Mesendoderm (in vitro differentiated cells): ENCODE measurements at regions not wholly inside any gene's neighbourhood (a gene's known extent, or its start where the extent isn't known, plus 50 kb on each side); places are given as distances from the start of the nearest gene placed in this dataset.

ENCODE experiments used
- DNase-seq: peaks from one replicate; pipeline ENCODE4 v3.0.0; 2013
- H2AK5ac ChIP-seq: 2 replicates; pipeline ENCODE4 v1.6.1; 2013; ENCODE audit warnings: low read length, inconsistent platforms
- H2BK120ac ChIP-seq: 2 replicates; pipeline ENCODE4 v1.6.1; 2013; ENCODE audit warnings: low read depth, mild to moderate bottlenecking, low read length, moderate library complexity, mixed read lengths
- H2BK15ac ChIP-seq: replicated peaks from 2 replicates; pipeline ENCODE4 v1.6.1; 2013; ENCODE audit warnings: low read depth, mild to moderate bottlenecking, moderate library complexity
- H2BK5ac ChIP-seq: 2 replicates; pipeline ENCODE4 v1.6.1; 2013; ENCODE audit warnings: low read length, inconsistent platforms
- H3K18ac ChIP-seq: 2 replicates; pipeline ENCODE4 v1.6.1; 2013; ENCODE audit warnings: mild to moderate bottlenecking, low read length, mixed read lengths
- H3K23ac ChIP-seq: one replicate; pipeline ENCODE4 v1.6.1; 2013; ENCODE audit warnings: low read length
- H3K27ac ChIP-seq: 2 replicates; pipeline ENCODE4 v1.5.1; 2013; ENCODE audit warnings: low read depth, mild to moderate bottlenecking, inconsistent platforms, low read length, moderate library complexity
- H3K27me3 ChIP-seq: 2 replicates; pipeline ENCODE4 v1.6.1; 2013; ENCODE audit warnings: low read length, control low read depth, mild to moderate bottlenecking, inconsistent platforms; ENCODE audit not compliant: insufficient read depth, poor library complexity
- H3K36me3 ChIP-seq: 2 replicates; pipeline ENCODE4 v1.6.1; 2013; ENCODE audit warnings: low read length, inconsistent platforms; ENCODE audit not compliant: control insufficient read depth, insufficient read depth
- H3K4ac ChIP-seq: one replicate; pipeline ENCODE4 v1.6.1; 2013; ENCODE audit warnings: low read depth, mild to moderate bottlenecking, low read length, moderate library complexity
- H3K4me1 ChIP-seq: 2 replicates; pipeline ENCODE4 v1.6.1; 2013; ENCODE audit warnings: low read depth, low read length, inconsistent platforms; ENCODE audit not compliant: control insufficient read depth
- H3K4me2 ChIP-seq: 2 replicates; pipeline ENCODE4 v1.6.1; 2013; ENCODE audit warnings: low read length
- H3K4me3 ChIP-seq: 2 replicates; pipeline ENCODE4 v1.5.1; 2013; ENCODE audit warnings: mild to moderate bottlenecking, low read length
- H3K56ac ChIP-seq: one replicate; pipeline ENCODE4 v1.6.1; 2013; ENCODE audit warnings: low read length
- H3K79me1 ChIP-seq: 2 replicates; pipeline ENCODE4 v1.6.1; 2013; ENCODE audit warnings: low read length, inconsistent platforms
- H3K79me2 ChIP-seq: 2 replicates; pipeline ENCODE4 v1.6.1; 2013; ENCODE audit warnings: mild to moderate bottlenecking, low read length; ENCODE audit not compliant: control insufficient read depth, insufficient read depth
- H3K9ac ChIP-seq: 2 replicates; pipeline ENCODE4 v1.6.1; 2013; ENCODE audit warnings: low read length, inconsistent platforms
- H4K5ac ChIP-seq: one replicate; pipeline ENCODE4 v1.6.1; 2013; ENCODE audit warnings: low read length
- H4K8ac ChIP-seq: one replicate; pipeline ENCODE4 v1.6.1; 2013; ENCODE audit warnings: low read depth, mild to moderate bottlenecking, control low read depth, low read length, moderate library complexity
- WGBS: extraction: QIAGEN DNeasy Blood & Tissue Kit; methylation state at CpG from one replicate; pipeline ENCODE4 v1.1.7; 2013; ENCODE audit warnings: low lambda C conversion rate, missing lambda C conversion rate; ENCODE audit not compliant: insufficient coverage; ENCODE audit errors: extremely low coverage; 5-methylcytosine and 5-hydroxymethylcytosine counted together

DNA sequence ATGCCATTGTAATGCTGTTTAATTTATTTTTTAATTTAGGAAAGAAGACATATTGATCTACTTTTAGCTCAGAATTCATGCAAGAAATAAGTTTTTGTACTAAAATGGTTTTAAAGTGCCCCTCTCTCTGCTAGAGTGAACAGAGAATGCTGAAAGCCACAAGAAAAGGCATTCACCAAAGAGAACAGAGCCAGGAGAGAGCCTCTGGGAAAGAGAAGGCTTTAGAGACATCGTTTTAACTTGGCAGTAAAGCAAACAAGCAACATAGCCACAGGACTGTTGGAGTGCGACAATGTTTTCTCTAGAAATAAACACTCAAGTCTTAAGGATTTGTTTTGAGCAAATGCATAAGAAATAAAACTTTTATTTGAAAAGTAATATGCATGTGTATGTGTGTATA lies 484.1 kb upstream of the CPEB2 start:
- Histone ChIP-seq H3K23ac (no peak overlapping the region), H2BK120ac (no peak overlapping the region), H3K36me3 (no peaks in the 10 kb centered on the region), H3K18ac (no peak overlapping the region), H4K8ac (no peak overlapping the region), H3K4ac (no peak overlapping the region), H3K79me1 (no peaks in the 10 kb centered on the region), H2BK5ac (no peak overlapping the region), H2BK15ac (no peak overlapping the region), H2AK5ac (no peak overlapping the region), H3K27ac (no peak overlapping the region), H3K4me1 (no peaks in the 10 kb centered on the region), H3K9ac (no peak overlapping the region), H3K27me3 (no peaks in the 10 kb centered on the region), H3K79me2 (no peaks in the 10 kb centered on the region), H3K4me2 (no peak overlapping the region), H3K4me3 (no peak overlapping the region), H3K56ac (no peak overlapping the region), H4K5ac (no peak overlapping the region)
- no peak for DNase-seq
- no CpG with 5 or more reads among the region's 2 CpGs for WGBS

DNA sequence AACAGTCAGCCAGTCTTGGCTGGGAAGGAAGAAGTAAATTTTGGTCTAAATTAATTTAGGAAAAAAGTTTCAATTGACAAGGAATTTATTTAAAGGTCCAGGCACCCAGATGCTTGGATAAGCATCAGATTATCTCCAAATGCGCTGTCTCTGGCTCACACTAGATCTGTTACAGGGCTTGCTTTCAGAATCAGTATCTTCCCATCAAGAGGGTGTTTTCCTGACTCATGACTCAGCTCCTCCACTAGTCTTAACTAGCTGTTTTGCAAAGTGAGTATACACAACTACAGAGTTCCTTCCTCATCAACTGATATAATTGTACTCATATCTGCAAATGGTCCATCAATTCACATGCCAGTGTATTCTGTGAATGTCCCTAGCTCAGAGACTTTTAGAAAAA lies 482.1 kb upstream of the CPEB2 start:
- H3K27me3 ChIP-seq, result no peaks in the 10 kb centered on the region
- H3K79me2 ChIP-seq, result no peaks in the 10 kb centered on the region
- H3K18ac ChIP-seq, result no peak overlapping the region
- no peak overlapping the region for H3K4ac ChIP-seq
- DNase-seq, result peak; percentile 77
- no peak overlapping the region for H3K27ac ChIP-seq
- H4K8ac ChIP-seq, result peak overlapping the region; percentile 28
- H3K23ac ChIP-seq, result no peak overlapping the region
- no peaks in the 10 kb centered on the region for H3K79me1 ChIP-seq
- no peak overlapping the region for H3K9ac ChIP-seq
- no peak overlapping the region for H3K4me2 ChIP-seq
- no peak overlapping the region for H3K56ac ChIP-seq
- H3K36me3 ChIP-seq, result no peaks in the 10 kb centered on the region
- no peak overlapping the region for H2BK15ac ChIP-seq
- no peak overlapping the region for H2BK120ac ChIP-seq
- WGBS, result no CpG with 5 or more reads among the region's 1 CpG
- H2BK5ac ChIP-seq, result no peak overlapping the region
- no peaks in the 10 kb centered on the region for H3K4me1 ChIP-seq
- H3K4me3 ChIP-seq, result no peak overlapping the region
- no peak overlapping the region for H2AK5ac ChIP-seq
- H4K5ac ChIP-seq, result no peak overlapping the region

DNA sequence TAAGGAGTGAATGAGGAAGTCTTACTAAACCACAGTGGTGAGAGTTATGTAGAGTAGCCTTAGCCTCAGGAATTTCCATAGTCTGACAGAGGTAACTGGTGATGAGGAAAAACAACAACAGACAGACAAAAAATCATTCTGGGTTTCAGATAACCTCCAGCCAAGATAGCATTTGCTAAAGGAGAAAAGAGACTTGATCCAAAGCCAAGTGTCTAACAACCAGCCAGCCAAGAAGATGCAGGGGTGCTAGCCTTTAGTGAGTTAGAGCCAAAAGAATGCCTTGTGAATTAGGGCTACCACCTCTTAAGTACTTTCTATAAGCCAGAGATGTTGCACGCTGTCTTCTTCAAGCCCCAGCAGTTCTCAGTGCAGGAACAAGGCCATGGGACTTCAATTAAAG lies 478.0 kb upstream of the CPEB2 start:
- no peak overlapping the region for H3K4me3 ChIP-seq
- H3K4me2 ChIP-seq, result no peak overlapping the region
- WGBS, result no CpG with 5 or more reads among the region's 1 CpG
- H3K79me2 ChIP-seq, result no peaks in the 10 kb centered on the region
- no peak overlapping the region for H2BK120ac ChIP-seq
- no peak overlapping the region for H2BK5ac ChIP-seq
- H3K27me3 ChIP-seq, result no peaks in the 10 kb centered on the region
- peak; percentile 82 for DNase-seq
- H2BK15ac ChIP-seq, result no peak overlapping the region
- no peaks in the 10 kb centered on the region for H3K36me3 ChIP-seq
- H3K9ac ChIP-seq, result no peak overlapping the region
- no peaks in the 10 kb centered on the region for H3K4me1 ChIP-seq
- no peak overlapping the region for H3K27ac ChIP-seq
- no peak overlapping the region for H3K23ac ChIP-seq
- no peak overlapping the region for H3K4ac ChIP-seq
- H3K18ac ChIP-seq, result no peak overlapping the region
- no peaks in the 10 kb centered on the region for H3K79me1 ChIP-seq
- no peak overlapping the region for H4K5ac ChIP-seq
- no peak overlapping the region for H4K8ac ChIP-seq
- H3K56ac ChIP-seq, result no peak overlapping the region
- no peak overlapping the region for H2AK5ac ChIP-seq

DNA sequence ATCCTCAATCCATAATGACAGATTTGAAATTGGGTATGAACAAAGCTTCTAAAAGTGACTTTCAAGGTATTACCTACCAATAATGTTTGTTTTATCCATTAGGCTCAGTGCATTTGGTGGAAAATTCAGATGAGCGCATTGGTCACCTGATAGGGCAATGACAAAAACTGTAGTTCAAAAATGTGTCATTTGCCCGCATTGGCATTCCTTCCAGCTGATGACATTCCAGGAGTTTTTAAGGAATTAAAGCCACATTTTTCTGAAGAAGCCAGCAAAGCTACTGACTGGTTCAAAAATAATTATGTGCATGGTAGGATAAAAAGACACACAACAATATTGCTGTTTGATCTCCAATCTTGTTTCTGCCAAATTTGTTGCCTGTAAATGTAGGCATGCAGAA lies 473.4 kb upstream of the CPEB2 start:
- Histone ChIP-seq H3K79me1 (no peaks in the 10 kb centered on the region), H3K56ac (no peak overlapping the region), H3K23ac (no peak overlapping the region), H2BK15ac (no peak overlapping the region), H4K5ac (no peak overlapping the region), H2BK120ac (no peak overlapping the region), H3K4me1 (no peaks in the 10 kb centered on the region), H2BK5ac (no peak overlapping the region), H2AK5ac (no peak overlapping the region), H3K27ac (no peak overlapping the region), H3K4me3 (no peak overlapping the region), H3K4ac (no peak overlapping the region), H3K9ac (no peak overlapping the region), H3K79me2 (no peaks in the 10 kb centered on the region), H3K18ac (no peak overlapping the region), H4K8ac (no peak overlapping the region), H3K27me3 (no peaks in the 10 kb centered on the region), H3K36me3 (no peaks in the 10 kb centered on the region), H3K4me2 (no peak overlapping the region)
- peak; percentile 54 for DNase-seq
- no CpG with 5 or more reads among the region's 2 CpGs for WGBS

DNA sequence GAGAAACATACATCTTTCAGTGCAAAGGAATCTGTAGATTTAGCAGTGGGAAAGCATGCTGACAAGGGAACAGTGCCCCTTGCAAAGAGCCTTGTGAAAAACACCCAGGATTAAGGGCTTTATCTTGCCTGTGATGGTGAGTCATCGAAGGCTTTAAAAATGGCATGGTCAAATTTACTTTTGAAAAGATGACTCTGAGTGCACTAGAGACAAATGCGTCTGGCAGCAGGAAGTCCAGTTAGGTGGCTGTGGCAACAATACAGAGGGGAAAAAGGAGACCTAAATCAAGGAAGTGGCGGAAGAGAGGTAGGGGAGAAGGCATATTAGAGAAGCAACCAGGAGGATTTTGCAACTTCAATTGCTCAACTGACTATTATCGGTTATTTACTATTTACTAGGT lies 472.6 kb upstream of the CPEB2 start:
- Histone ChIP-seq H3K27ac (peak overlapping the region; percentile 62), H3K18ac (no peak overlapping the region), H2BK5ac (no peak overlapping the region), H3K4me1 (no peaks in the 10 kb centered on the region), H2BK120ac (no peak overlapping the region), H3K23ac (no peak overlapping the region), H3K79me2 (no peaks in the 10 kb centered on the region), H3K27me3 (no peaks in the 10 kb centered on the region), H3K9ac (no peak overlapping the region), H2AK5ac (no peak overlapping the region), H3K4me3 (no peak overlapping the region), H3K36me3 (no peaks in the 10 kb centered on the region), H3K4ac (no peak overlapping the region), H3K4me2 (no peak overlapping the region), H2BK15ac (no peak overlapping the region), H3K79me1 (no peaks in the 10 kb centered on the region), H4K8ac (no peak overlapping the region), H4K5ac (no peak overlapping the region), H3K56ac (no peak overlapping the region)
- no CpG with 5 or more reads among the region's 4 CpGs for WGBS
- DNase-seq, result peak; percentile 79

DNA sequence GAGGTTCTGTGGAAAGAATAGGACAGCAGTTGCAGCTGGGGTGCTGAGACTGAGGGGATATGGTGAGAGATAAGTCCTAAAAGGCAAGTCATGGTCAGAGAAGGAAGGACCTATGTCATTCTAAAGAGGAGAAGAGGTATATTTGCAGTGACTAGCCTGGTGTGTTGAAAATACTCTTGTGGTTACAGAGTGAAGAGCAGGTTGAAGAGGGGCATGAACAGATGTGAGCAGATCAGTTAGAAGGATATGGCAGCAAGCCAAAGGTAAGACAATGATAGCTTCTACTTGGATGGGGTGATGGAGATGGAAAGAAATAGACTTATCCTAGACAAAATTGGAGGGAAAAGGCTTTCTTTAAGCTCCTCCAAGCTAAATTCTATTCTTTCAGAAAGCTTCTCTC lies 469.8 kb upstream of the CPEB2 start:
- H4K5ac ChIP-seq, result no peak overlapping the region
- H3K79me1 ChIP-seq, result no peaks in the 10 kb centered on the region
- no peak overlapping the region for H3K18ac ChIP-seq
- H2BK15ac ChIP-seq, result no peak overlapping the region
- no peak overlapping the region for H3K23ac ChIP-seq
- H3K79me2 ChIP-seq, result no peaks in the 10 kb centered on the region
- H3K27me3 ChIP-seq, result no peaks in the 10 kb centered on the region
- no peaks in the 10 kb centered on the region for H3K36me3 ChIP-seq
- no peak for DNase-seq
- H3K4me2 ChIP-seq, result no peak overlapping the region
- H3K9ac ChIP-seq, result no peak overlapping the region
- no peak overlapping the region for H4K8ac ChIP-seq
- H2BK120ac ChIP-seq, result no peak overlapping the region
- no peak overlapping the region for H3K27ac ChIP-seq
- no peak overlapping the region for H2BK5ac ChIP-seq
- H3K4me1 ChIP-seq, result no peaks in the 10 kb centered on the region
- no peak overlapping the region for H3K56ac ChIP-seq
- no peak overlapping the region for H3K4me3 ChIP-seq
- no peak overlapping the region for H3K4ac ChIP-seq
- no peak overlapping the region for H2AK5ac ChIP-seq
